H1 (cell line): ENCODE measurements at regions not wholly inside any gene's neighbourhood (a gene's known extent, or its start where the extent isn't known, plus 50 kb on each side); places are given as distances from the start of the nearest gene placed in this dataset.

ENCODE experiments used
- CTCF ChIA-PET: fragments of 300-600 bp; sonication (Branson Sonifier 250); formaldehyde crosslinking; loops from one replicate; lab custom pipeline; 2021; ENCODE audit not compliant: partially characterized antibody; lab: Charles Lee
- POLR2A ChIA-PET: fragments of 300-600 bp; sonication (Branson Sonifier 250); formaldehyde crosslinking; loops from one replicate; lab custom pipeline; 2021; ENCODE audit warnings: inconsistent platforms; ENCODE audit not compliant: partially characterized antibody; lab: Charles Lee
- DNase-seq, 2 experiments: peaks; one replicate each; pipeline versions ENCODE4 v3.0.0 to v3.0.0-alpha.2; 2010 to 2022; ENCODE audit warnings: low spot score in 2 of 2, low read depth in 1 of 2, mixed read lengths in 1 of 2
- FAIRE-seq: peaks from 2 replicates; lab custom pipeline; 2011; peaks lifted over from hg19 to GRCh38; lab: Jason Lieb, UNC
- H2AFZ ChIP-seq: 2 replicates; pipeline ENCODE4 v1.8.1; 2012; ENCODE audit warnings: low read length, inconsistent platforms
- H2AK5ac ChIP-seq: 2 replicates; pipeline ENCODE4 v1.6.1; 2013; ENCODE audit warnings: low read depth, low read length
- H2BK120ac ChIP-seq: replicated peaks from 2 replicates; pipeline ENCODE3; 2013; ENCODE audit warnings: low read depth, low read length, inconsistent platforms
- H2BK12ac ChIP-seq: 2 replicates; pipeline ENCODE4 v1.6.1; 2013; ENCODE audit warnings: low read depth, low read length
- H2BK15ac ChIP-seq: 2 replicates; pipeline ENCODE4 v1.6.1; 2013; ENCODE audit warnings: low read length
- H2BK20ac ChIP-seq: 2 replicates; pipeline ENCODE4 v1.6.1; 2013; ENCODE audit warnings: low read length
- H2BK5ac ChIP-seq: 2 replicates; pipeline ENCODE4 v1.6.1; 2013; ENCODE audit warnings: low read depth, low read length
- H3K14ac ChIP-seq: 2 replicates; pipeline ENCODE4 v1.6.1; 2013; ENCODE audit warnings: inconsistent platforms; ENCODE audit not compliant: insufficient read length
- H3K18ac ChIP-seq: 2 replicates; pipeline ENCODE4 v1.6.1; 2013; ENCODE audit warnings: low read length; ENCODE audit errors: extremely low read depth
- H3K23ac ChIP-seq: 2 replicates; pipeline ENCODE4 v1.6.1; 2013; ENCODE audit warnings: inconsistent platforms; ENCODE audit not compliant: insufficient read length
- H3K23me2 ChIP-seq: 2 replicates; pipeline ENCODE4 v1.6.1; 2013; ENCODE audit warnings: low read depth, low read length
- H3K27ac ChIP-seq: 2 replicates; pipeline ENCODE4 v1.6.1; 2011; ENCODE audit warnings: low read depth, low read length, inconsistent platforms
- H3K27me3 ChIP-seq, 4 experiments: replicated peaks in 1 of 4; 1 replicate in 1 of 4; 2 replicates in 3 of 4; pipeline versions ENCODE4 v1.6.1 to v1.8.1; 2011 to 2013; ENCODE audit warnings: low read length in 3 of 4, mild to moderate bottlenecking in 3 of 4, inconsistent platforms in 2 of 4, mixed read lengths in 2 of 4, moderate library complexity in 1 of 4; ENCODE audit not compliant: control insufficient read depth in 3 of 4, insufficient read depth in 3 of 4; ENCODE audit errors: extremely low read depth in 1 of 4
- H3K36me3 ChIP-seq, 4 experiments: 2 replicates each; pipeline versions ENCODE4 v1.6.1 to v1.8.1; 2011 to 2013; ENCODE audit warnings: mild to moderate bottlenecking in 4 of 4, low read length in 3 of 4, moderate library complexity in 2 of 4, control low read depth in 1 of 4, inconsistent platforms in 1 of 4; ENCODE audit not compliant: insufficient read depth in 4 of 4, control insufficient read depth in 2 of 4
- H3K4ac ChIP-seq: replicated peaks from 2 replicates; pipeline ENCODE3; 2013; ENCODE audit warnings: low read length, low read depth, mixed read lengths, inconsistent platforms; ENCODE audit not compliant: insufficient read length
- H3K4me1 ChIP-seq, 4 experiments: replicated peaks in 1 of 4; 1 replicate in 1 of 4; 2 replicates in 3 of 4; pipeline versions ENCODE4 v1.6.1 to v1.8.1; 2011 to 2013; ENCODE audit warnings: low read length in 3 of 4, inconsistent platforms in 2 of 4, mixed read lengths in 1 of 4; ENCODE audit not compliant: insufficient read depth in 4 of 4, control insufficient read depth in 3 of 4
- H3K4me2 ChIP-seq, 2 experiments: 2 replicates each; pipeline versions ENCODE4 v1.6.1 to v1.8.1; 2011 to 2013; ENCODE audit warnings: low read depth in 2 of 2, low read length in 2 of 2, control low read depth in 1 of 2, inconsistent platforms in 1 of 2, mild to moderate bottlenecking in 1 of 2; ENCODE audit not compliant: insufficient read depth in 1 of 2
- H3K4me3 ChIP-seq, 4 experiments: fragments of 200-600, 300-600 bp in 1 of 4; sonication (generic), shearing (Covaris generic), sonication (Bioruptor Twin) in 1 of 4; 2 replicates each; pipeline versions ENCODE4 v1.5.1 to v1.8.1; 2011 to 2016; ENCODE audit warnings: low read length in 4 of 4, low read depth in 3 of 4, control low read depth in 2 of 4, inconsistent platforms in 2 of 4, mild to moderate bottlenecking in 2 of 4, mixed read lengths in 1 of 4, moderate library complexity in 1 of 4; ENCODE audit not compliant: insufficient read depth in 2 of 4; ENCODE audit errors: extremely low read depth in 1 of 4
- H3K56ac ChIP-seq: replicated peaks from 2 replicates; pipeline ENCODE3; 2013; ENCODE audit warnings: low read depth, mild to moderate bottlenecking, mixed read lengths, low read length, inconsistent platforms; ENCODE audit not compliant: insufficient read length
- H3K79me1 ChIP-seq: 2 replicates; pipeline ENCODE4 v1.6.1; 2013; ENCODE audit warnings: low read depth, low read length, control low read depth
- H3K79me2 ChIP-seq, 2 experiments: 2 replicates each; pipeline versions ENCODE4 v1.6.1 to v1.8.1; 2012 to 2013; ENCODE audit warnings: low read length in 2 of 2, mild to moderate bottlenecking in 2 of 2, inconsistent platforms in 1 of 2; ENCODE audit not compliant: insufficient read depth in 2 of 2, control insufficient read depth in 1 of 2
- H3K9ac ChIP-seq, 4 experiments: replicated peaks in 1 of 4; 1 replicate in 1 of 4; 2 replicates in 3 of 4; pipeline versions ENCODE4 v1.6.1 to v1.8.1; 2011 to 2013; ENCODE audit warnings: low read depth in 3 of 4, low read length in 3 of 4, control low read depth in 2 of 4, mild to moderate bottlenecking in 2 of 4, moderate library complexity in 2 of 4, inconsistent platforms in 1 of 4; ENCODE audit errors: extremely low read depth in 1 of 4
- H3K9me3 ChIP-seq, 2 experiments: 2 replicates each; pipeline versions ENCODE4 v1.6.1 to v1.8.1; 2012 to 2013; ENCODE audit warnings: mild to moderate bottlenecking in 2 of 2, moderate library complexity in 2 of 2, control low read depth in 1 of 2, inconsistent platforms in 1 of 2, low read depth in 1 of 2, low read length in 1 of 2, mixed read lengths in 1 of 2; ENCODE audit not compliant: insufficient read depth in 2 of 2
- H4K20me1 ChIP-seq, 2 experiments: replicated peaks in 1 of 2; 2 replicates each; pipeline versions ENCODE3 to v1.8.1; 2011 to 2013; ENCODE audit warnings: inconsistent platforms in 2 of 2, low read length in 2 of 2, mild to moderate bottlenecking in 1 of 2; ENCODE audit not compliant: insufficient read depth in 2 of 2, control insufficient read depth in 1 of 2
- H4K5ac ChIP-seq: 2 replicates; pipeline ENCODE4 v1.6.1; 2013; ENCODE audit warnings: low read length, low read depth, mixed read lengths, inconsistent platforms; ENCODE audit not compliant: insufficient read length
- H4K8ac ChIP-seq: 2 replicates; pipeline ENCODE4 v1.8.0; 2013; ENCODE audit warnings: mild to moderate bottlenecking, moderate library complexity, low read length, inconsistent platforms; ENCODE audit not compliant: insufficient read depth; ENCODE audit errors: extremely low read depth
- H4K91ac ChIP-seq: replicated peaks from 2 replicates; pipeline ENCODE3; 2013; ENCODE audit warnings: low read length, mixed read lengths, inconsistent platforms; ENCODE audit not compliant: insufficient read length
- WGBS, 2 experiments: shearing (Covaris generic) in 1 of 2; methylation state at CpG; one replicate each; pipeline versions ENCODE4 v1.1.6 to v1.1.7; 2013 to 2015; ENCODE audit warnings: low lambda C conversion rate in 2 of 2, mixed read lengths in 2 of 2, inconsistent platforms in 1 of 2, low coverage in 1 of 2, missing lambda C conversion rate in 1 of 2; ENCODE audit not compliant: insufficient replicate concordance in 2 of 2, insufficient coverage in 1 of 2, insufficient read length in 1 of 2; ENCODE audit errors: extremely low coverage in 1 of 2, missing lambda C conversion rate in 1 of 2; 5-methylcytosine and 5-hydroxymethylcytosine counted together

- Histone ChIP-seq H3K9me3 (no peaks in the 10 kb centered on the region), H3K27me3 (no peaks in the 10 kb centered on the region), H3K18ac (no peak overlapping the region), H4K91ac (no peak overlapping the region), H3K56ac (no peak overlapping the region), H3K4me2 (no peak overlapping the region), H2BK5ac (no peak overlapping the region), H2AFZ (no peak overlapping the region), H2BK15ac (no peak overlapping the region), H3K4ac (no peak overlapping the region), H4K8ac (no peak overlapping the region), H4K20me1 (no peaks in the 10 kb centered on the region), H3K4me3 (no peak overlapping the region), H2AK5ac (no peak overlapping the region), H3K36me3 (no peaks in the 10 kb centered on the region), H3K4me1 (no peaks in the 10 kb centered on the region; a peak in 1 of 7 replicates), H3K23ac (no peak overlapping the region), H3K27ac (no peak overlapping the region), H2BK20ac (no peak overlapping the region), H3K79me1 (no peaks in the 10 kb centered on the region), H3K23me2 (peaks cover 3% of the 10 kb centered on the region; the same call in 1 of the 2 replicates), H2BK12ac (no peak overlapping the region), H3K79me2 (no peaks in the 10 kb centered on the region), H3K14ac (no peak overlapping the region), H2BK120ac (no peak overlapping the region), H4K5ac (no peak overlapping the region), H3K9ac (no peak overlapping the region)
- FAIRE-seq (no peak), DNase-seq (no peak)
- ChIA-PET POLR2A (interaction anchor here (0.9 to 1.0 kb wide), 2 partner anchors 10 to 18 kb away, joined by 3 read pairs; no protein-coding TSS in a partner anchor), CTCF (interaction anchor here (2.8 kb wide), 1 partner anchor 141 kb away, joined by 8 read pairs; no protein-coding TSS in a partner anchor)
- 95% methylated on average over 3 of the region's 3 CpGs; no CpG with 5 or more reads in 1 of the 2 experiments for WGBS, 2 experiments
Observed at GRCh38 chr21:37986000-37986399, 69.7 kb upstream of the KCNJ6 start.
